ENCODE measurements at regions not wholly inside any gene's neighbourhood (a gene's known extent, or its start where the extent isn't known, plus 50 kb on each side); places are given as distances from the start of the nearest gene placed in this dataset.

DNA sequence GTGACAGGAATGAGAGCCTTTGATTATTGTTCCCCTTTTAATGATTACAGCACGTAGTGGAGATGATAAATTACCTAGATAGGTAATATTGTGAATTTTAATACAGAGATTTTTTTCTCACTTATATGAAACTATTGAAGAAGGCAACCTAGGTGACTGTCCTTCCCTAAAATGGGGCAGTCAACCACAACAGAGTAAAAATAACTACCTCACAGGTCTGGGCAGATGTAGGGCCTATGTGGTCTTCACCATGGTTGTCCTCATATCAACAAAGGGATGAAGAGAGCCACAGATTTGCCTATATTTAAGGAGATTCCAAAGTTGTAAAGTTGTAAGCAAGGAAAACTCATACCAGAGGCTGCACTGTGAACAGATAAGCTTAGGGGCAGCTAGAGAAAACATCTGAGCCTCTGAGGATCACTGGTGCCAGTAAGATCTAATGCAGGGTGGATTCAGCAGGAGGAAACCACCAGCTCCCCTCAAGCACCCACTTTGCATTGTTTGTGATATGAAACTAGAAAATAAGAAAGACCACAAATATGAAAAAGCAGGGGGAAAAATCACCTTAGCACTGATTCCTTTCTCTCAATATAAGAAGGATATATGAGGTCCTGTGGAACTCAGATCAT, 547.9 kb upstream of the GALNTL6 start:
- H3K79me2 ChIP-seq (ENCODE audit: low read length): no peaks in the 10 kb centered on the region
- H3K27ac ChIP-seq (ENCODE audit: low read length): no peak overlapping the region
- H3K27me3 ChIP-seq (replicated peaks; ENCODE audit: insufficient read depth, low read length): no peaks in the 10 kb centered on the region
- no peaks in the 10 kb centered on the region for H3F3A ChIP-seq (ENCODE audit: insufficient read depth, low read length)
- H2AFZ ChIP-seq (ENCODE audit: low read length): no peak overlapping the region
- H3K9ac ChIP-seq (ENCODE audit: low read length): no peak overlapping the region
- no peaks in the 10 kb centered on the region for H3K9me2 ChIP-seq (replicated peaks; ENCODE audit: insufficient read depth, low read length)
- TF ChIP-seq, protein P1, sequence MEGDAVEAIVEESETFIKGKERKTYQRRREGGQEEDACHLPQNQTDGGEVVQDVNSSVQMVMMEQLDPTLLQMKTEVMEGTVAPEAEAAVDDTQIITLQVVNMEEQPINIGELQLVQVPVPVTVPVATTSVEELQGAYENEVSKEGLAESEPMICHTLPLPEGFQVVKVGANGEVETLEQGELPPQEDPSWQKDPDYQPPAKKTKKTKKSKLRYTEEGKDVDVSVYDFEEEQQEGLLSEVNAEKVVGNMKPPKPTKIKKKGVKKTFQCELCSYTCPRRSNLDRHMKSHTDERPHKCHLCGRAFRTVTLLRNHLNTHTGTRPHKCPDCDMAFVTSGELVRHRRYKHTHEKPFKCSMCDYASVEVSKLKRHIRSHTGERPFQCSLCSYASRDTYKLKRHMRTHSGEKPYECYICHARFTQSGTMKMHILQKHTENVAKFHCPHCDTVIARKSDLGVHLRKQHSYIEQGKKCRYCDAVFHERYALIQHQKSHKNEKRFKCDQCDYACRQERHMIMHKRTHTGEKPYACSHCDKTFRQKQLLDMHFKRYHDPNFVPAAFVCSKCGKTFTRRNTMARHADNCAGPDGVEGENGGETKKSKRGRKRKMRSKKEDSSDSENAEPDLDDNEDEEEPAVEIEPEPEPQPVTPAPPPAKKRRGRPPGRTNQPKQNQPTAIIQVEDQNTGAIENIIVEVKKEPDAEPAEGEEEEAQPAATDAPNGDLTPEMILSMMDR (IDR thresholded peaks at IDR 0.05; ENCODE audit: low read length): no peak
- TF ChIP-seq EZH2 (optimal IDR thresholded peaks at IDR 0.05; ENCODE audit: low read depth, low read length) (no peak), EZH2phosphoT487 (IDR thresholded peaks at IDR 0.05; ENCODE audit: low read length) (no peak)
- peak; percentile 36 for DNase-seq
- no peak overlapping the region for H3K4me2 ChIP-seq (ENCODE audit: low read depth, low read length)
- H3K36me3 ChIP-seq (replicated peaks; ENCODE audit: insufficient read depth, low read length): no peaks in the 10 kb centered on the region
- H4K20me1 ChIP-seq (ENCODE audit: insufficient read depth, low read length): no peaks in the 10 kb centered on the region
- no peaks in the 10 kb centered on the region for H3K9me3 ChIP-seq (replicated peaks; ENCODE audit: insufficient read depth, low read length)
- H3K4me3 ChIP-seq (ENCODE audit: low read length): no peak overlapping the region
- no peaks in the 10 kb centered on the region for H3K4me1 ChIP-seq (ENCODE audit: low read length)

GRCh38 chr4:171256223-171256622, 557.0 kb upstream of the GALNTL6 start:
- no peaks in the 10 kb centered on the region for H3K27me3 ChIP-seq (replicated peaks; ENCODE audit: insufficient read depth, low read length)
- no peaks in the 10 kb centered on the region for H3K9me3 ChIP-seq (replicated peaks; ENCODE audit: insufficient read depth, low read length)
- no peak for DNase-seq
- H3F3A ChIP-seq (ENCODE audit: insufficient read depth, low read length): no peaks in the 10 kb centered on the region
- H3K36me3 ChIP-seq (replicated peaks; ENCODE audit: insufficient read depth, low read length): no peaks in the 10 kb centered on the region
- H3K4me1 ChIP-seq (ENCODE audit: low read length): no peaks in the 10 kb centered on the region
- H3K4me2 ChIP-seq (ENCODE audit: low read depth, low read length): no peak overlapping the region
- H3K4me3 ChIP-seq (ENCODE audit: low read length): no peak overlapping the region
- H2AFZ ChIP-seq (ENCODE audit: low read length): no peak overlapping the region
- H3K9ac ChIP-seq (ENCODE audit: low read length): no peak overlapping the region
- H3K27ac ChIP-seq (ENCODE audit: low read length): no peak overlapping the region
- H4K20me1 ChIP-seq (ENCODE audit: insufficient read depth, low read length): no peaks in the 10 kb centered on the region
- no peaks in the 10 kb centered on the region for H3K9me2 ChIP-seq (replicated peaks; ENCODE audit: insufficient read depth, low read length)
- no peak for TF ChIP-seq EZH2phosphoT487 (IDR thresholded peaks at IDR 0.05; ENCODE audit: low read length)
- TF ChIP-seq EZH2 (optimal IDR thresholded peaks at IDR 0.05; ENCODE audit: low read depth, low read length): no peak
- TF ChIP-seq, protein P1 (IDR thresholded peaks at IDR 0.05; ENCODE audit: low read length): no peak
- H3K79me2 ChIP-seq (ENCODE audit: low read length): no peaks in the 10 kb centered on the region

DNA sequence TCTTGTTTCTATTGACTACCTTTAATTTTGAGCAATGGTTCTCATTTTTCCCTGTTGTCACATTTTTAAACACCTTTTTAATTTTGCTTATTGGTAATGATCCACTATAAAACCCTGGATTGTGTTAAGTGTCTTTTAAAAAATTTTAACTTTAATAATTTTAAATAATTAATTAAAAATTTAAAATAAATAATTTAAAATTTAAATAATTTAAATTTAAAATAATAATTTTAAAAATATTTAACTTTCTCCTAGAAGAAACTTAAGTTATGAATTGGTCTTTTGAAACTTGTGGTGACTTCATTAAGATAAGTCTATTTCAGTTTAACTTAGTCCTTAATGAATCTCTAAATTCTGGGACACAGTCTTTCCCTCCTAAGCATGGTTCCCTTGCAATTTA, 566.3 kb upstream of the GALNTL6 start:
- no peak overlapping the region for H3K9ac ChIP-seq (ENCODE audit: low read length)
- H3K27me3 ChIP-seq (replicated peaks; ENCODE audit: insufficient read depth, low read length): no peaks in the 10 kb centered on the region
- H4K20me1 ChIP-seq (ENCODE audit: insufficient read depth, low read length): no peaks in the 10 kb centered on the region
- no peaks in the 10 kb centered on the region for H3K4me1 ChIP-seq (ENCODE audit: low read length)
- H3K9me2 ChIP-seq (replicated peaks; ENCODE audit: insufficient read depth, low read length): no peaks in the 10 kb centered on the region
- no peak overlapping the region for H3K27ac ChIP-seq (ENCODE audit: low read length)
- no peaks in the 10 kb centered on the region for H3K36me3 ChIP-seq (replicated peaks; ENCODE audit: insufficient read depth, low read length)
- no peak overlapping the region for H2AFZ ChIP-seq (ENCODE audit: low read length)
- DNase-seq: no peak
- no peak overlapping the region for H3K4me2 ChIP-seq (ENCODE audit: low read depth, low read length)
- H3K9me3 ChIP-seq (replicated peaks; ENCODE audit: insufficient read depth, low read length): no peaks in the 10 kb centered on the region
- no peak overlapping the region for H3K4me3 ChIP-seq (ENCODE audit: low read length)
- no peaks in the 10 kb centered on the region for H3F3A ChIP-seq (ENCODE audit: insufficient read depth, low read length)
- no peak for TF ChIP-seq EZH2 (optimal IDR thresholded peaks at IDR 0.05; ENCODE audit: low read depth, low read length)
- TF ChIP-seq, protein P1 (IDR thresholded peaks at IDR 0.05; ENCODE audit: low read length): no peak
- TF ChIP-seq EZH2phosphoT487 (IDR thresholded peaks at IDR 0.05; ENCODE audit: low read length): no peak
- H3K79me2 ChIP-seq (ENCODE audit: low read length): no peaks in the 10 kb centered on the region
